HG03045 (cell line): ENCODE measurements at regions not wholly inside any gene's neighbourhood (a gene's known extent, or its start where the extent isn't known, plus 50 kb on each side); places are given as distances from the start of the nearest gene placed in this dataset.

Experiments
- ATAC-seq: cut with Tn5 transposase; IDR thresholded peaks from one replicate; pipeline ENCODE4 v1.9.1; 2021; ENCODE audit warnings: mild to moderate bottlenecking, moderate library complexity; ENCODE audit not compliant: unreplicated experiment

- ATAC-seq: no peak
Measured at GRCh38 chr15:69853544-69853951, 244.2 kb downstream of the TLE3 start.

- ATAC-seq: no peak
Measured at GRCh38 chr15:69854001-69854400, 243.7 kb downstream of the TLE3 start.

GRCh38 chr15:69854521-69855181 is 243.1 kb downstream of the TLE3 start:
- ATAC-seq: no peak

GRCh38 chr15:69855258-69856000 is 242.3 kb downstream of the TLE3 start:
- ATAC-seq: no peak

- no peak for ATAC-seq
Measured at GRCh38 chr15:69857250-69857649, 240.5 kb downstream of the TLE3 start.

- no peak for ATAC-seq
Measured at GRCh38 chr15:69857686-69858391, 239.9 kb downstream of the TLE3 start.

- ATAC-seq: no peak
Measured at GRCh38 chr15:69858456-69858855, 239.3 kb downstream of the TLE3 start.

- ATAC-seq: no peak
Measured at GRCh38 chr15:69859866-69860265, 237.9 kb downstream of the TLE3 start.

- ATAC-seq: no peak
Measured at GRCh38 chr15:69860321-69860720, 237.4 kb downstream of the TLE3 start.

- no peak for ATAC-seq
Measured at GRCh38 chr15:69860921-69861320, 236.8 kb downstream of the TLE3 start.

- no peak for ATAC-seq
Measured at GRCh38 chr15:69861331-69862171, 236.2 kb downstream of the TLE3 start.

GRCh38 chr15:69862540-69862939 is 235.2 kb downstream of the TLE3 start:
- no peak for ATAC-seq

GRCh38 chr15:69863446-69863845 is 234.3 kb downstream of the TLE3 start:
- ATAC-seq: no peak

- no peak for ATAC-seq
Measured at GRCh38 chr15:69865369-69865768, 232.3 kb downstream of the TLE3 start.

GRCh38 chr15:69868756-69869155 is 229.0 kb downstream of the TLE3 start:
- ATAC-seq: no peak

GRCh38 chr15:69869291-69869690 is 228.4 kb downstream of the TLE3 start:
- ATAC-seq: no peak

GRCh38 chr15:69869881-69870505 is 227.7 kb downstream of the TLE3 start:
- no peak for ATAC-seq

- no peak for ATAC-seq
Measured at GRCh38 chr15:69871511-69872134, 226.1 kb downstream of the TLE3 start.

GRCh38 chr15:69873807-69874206 is 223.9 kb downstream of the TLE3 start:
- ATAC-seq: no peak

- ATAC-seq: no peak
Measured at GRCh38 chr15:69874321-69874720, 223.4 kb downstream of the TLE3 start.
